ENCODE measurements at regions not wholly inside any gene's neighbourhood (a gene's known extent, or its start where the extent isn't known, plus 50 kb on each side); places are given as distances from the start of the nearest gene placed in this dataset.
A peak's percentile ranks its signal among the peaks of the same experiment; 100 is the strongest.

- no peak for DNase-seq
These were observed 637.9 kb downstream of the NLGN4Y start for GRCh38 chrY:15162211-15162610.

GRCh38 chrY:15179890-15180289, 655.6 kb downstream of the NLGN4Y start:
- no peak for DNase-seq

- DNase-seq = no peak
These were observed 704.7 kb downstream of the NLGN4Y start for GRCh38 chrY:15229056-15229455.

- no peak for DNase-seq
These were observed 715.3 kb downstream of the NLGN4Y start for GRCh38 chrY:15239596-15240132.

GRCh38 chrY:15259286-15259685, 735.0 kb downstream of the NLGN4Y start:
- DNase-seq = no peak

- no peak for DNase-seq
These were observed 762.2 kb downstream of the NLGN4Y start for GRCh38 chrY:15286572-15286971.

GRCh38 chrY:15289821-15290220, 765.5 kb downstream of the NLGN4Y start:
- DNase-seq = no peak

GRCh38 chrY:15292881-15293280, 768.6 kb downstream of the NLGN4Y start:
- no peak for DNase-seq

- DNase-seq = no peak
These were observed 777.5 kb downstream of the NLGN4Y start for GRCh38 chrY:15301879-15302278.

- no peak for DNase-seq
These were observed 787.8 kb downstream of the NLGN4Y start for GRCh38 chrY:15312166-15312565.

- DNase-seq = no peak
These were observed 799.9 kb downstream of the NLGN4Y start for GRCh38 chrY:15324189-15324588.

GRCh38 chrY:15325201-15325600, 800.9 kb downstream of the NLGN4Y start:
- no peak for DNase-seq

GRCh38 chrY:15326673-15327072, 802.3 kb downstream of the NLGN4Y start:
- no peak for DNase-seq

GRCh38 chrY:15328848-15329247, 804.5 kb downstream of the NLGN4Y start:
- no peak for DNase-seq

GRCh38 chrY:15343522-15343921, 819.2 kb downstream of the NLGN4Y start:
- no peak for DNase-seq

GRCh38 chrY:15345471-15346155, 821.3 kb downstream of the NLGN4Y start:
- no peak for DNase-seq

- DNase-seq = no peak
These were observed 825.0 kb downstream of the NLGN4Y start for GRCh38 chrY:15349351-15349750.

GRCh38 chrY:15355321-15355720, 831.0 kb downstream of the NLGN4Y start:
- DNase-seq = peak in 1 of 2 donors; percentile 6

- no peak for DNase-seq
These were observed 836.1 kb downstream of the NLGN4Y start for GRCh38 chrY:15360471-15360870.

- DNase-seq = no peak
These were observed 840.7 kb downstream of the NLGN4Y start for GRCh38 chrY:15364996-15365395.

GRCh38 chrY:15368786-15369185, 844.5 kb downstream of the NLGN4Y start:
- no peak for DNase-seq

GRCh38 chrY:15385178-15385577, 860.8 kb downstream of the NLGN4Y start:
- no peak for DNase-seq

GRCh38 chrY:15397556-15398280, 873.4 kb downstream of the NLGN4Y start:
- DNase-seq = no peak

GRCh38 chrY:15402451-15402850, 878.1 kb downstream of the NLGN4Y start:
- no peak for DNase-seq
